Kidney (tissue), 13 donors: ENCODE measurements at regions not wholly inside any gene's neighbourhood (a gene's known extent, or its start where the extent isn't known, plus 50 kb on each side); places are given as distances from the start of the nearest gene placed in this dataset.
A peak's percentile ranks its signal among the peaks of the same experiment; 100 is the strongest.

Source experiments
- DNase-seq, 5 donors: peaks; one replicate each; pipeline ENCODE4 v3.0.0-alpha.2; 2013 to 2020
- FAIRE-seq: peaks from 2 replicates; lab custom pipeline; 2012; peaks lifted over from hg19 to GRCh38; lab: Jason Lieb, UNC
- H3K27ac ChIP-seq, 2 donors: one replicate each; pipeline ENCODE4 v1.7.0; 2013; ENCODE audit warnings: low read depth in 2 of 2, low read length in 2 of 2, inconsistent platforms in 1 of 2
- H3K27me3 ChIP-seq: one replicate; pipeline ENCODE4 v1.7.1; 2013; ENCODE audit warnings: low read length, inconsistent platforms; ENCODE audit not compliant: control insufficient read depth, insufficient read depth
- H3K36me3 ChIP-seq, 3 donors: one replicate each; pipeline versions ENCODE4 v1.7.0 to v1.7.1; 2013; ENCODE audit warnings: low read length in 3 of 3, control low read depth in 1 of 3, inconsistent platforms in 1 of 3; ENCODE audit not compliant: insufficient read depth in 3 of 3, control insufficient read depth in 2 of 3
- H3K4me1 ChIP-seq, 3 donors: one replicate each; pipeline versions ENCODE4 v1.7.0 to v1.7.1; 2013; ENCODE audit warnings: low read length in 3 of 3, inconsistent platforms in 1 of 3, low read depth in 1 of 3; ENCODE audit not compliant: control insufficient read depth in 2 of 3, insufficient read depth in 2 of 3
- H3K4me3 ChIP-seq, 3 donors: one replicate each; pipeline versions ENCODE4 v1.7.0 to v1.8.1; 2013; ENCODE audit warnings: low read length in 3 of 3, control low read depth in 1 of 3, inconsistent platforms in 1 of 3
- H3K9ac ChIP-seq, 3 donors: one replicate each; pipeline versions ENCODE4 v1.7.0 to v1.7.1; 2013; ENCODE audit warnings: low read length in 3 of 3, control low read depth in 1 of 3, inconsistent platforms in 1 of 3
- H3K9me3 ChIP-seq, 3 donors: one replicate each; pipeline versions ENCODE4 v1.7.0 to v1.7.1; 2013; ENCODE audit warnings: low read length in 3 of 3, control low read depth in 1 of 3, inconsistent platforms in 1 of 3; ENCODE audit not compliant: control insufficient read depth in 2 of 3, insufficient read depth in 1 of 3
- CTCF ChIP-seq: IDR thresholded peaks from 3 replicates; pipeline ENCODE4 v1.5.1; 2012; ENCODE audit warnings: mild to moderate bottlenecking, moderate library complexity, borderline replicate concordance; ENCODE audit not compliant: insufficient read depth; ENCODE audit errors: extremely low read depth
- intact Hi-C: fragments of 100-400 bp; cut with DNase I; formaldehyde crosslinking; loops from one replicate; pipeline ENCODE4 v1.11.1; 2022
- donor health status: control.
- donor health status: control.
- donor health status: control.
- donor health status: control.
- donor health status: control.
- donor health status: DM: yes; HTN: yes; CAD: no.
- donor health status: Normal renal cell carcinoma (clear cell type).

GRCh38 chr6:81997090-81997926, 244.8 kb upstream of the TENT5A start:
- Histone ChIP-seq H3K27me3 (no peaks in the 10 kb centered on the region), H3K27ac (no peak overlapping the region), H3K4me1 (no peaks in the 10 kb centered on the region), H3K9ac (no peak overlapping the region), H3K36me3 (no peaks in the 10 kb centered on the region), H3K4me3 (no peak overlapping the region), H3K9me3 (no peaks in the 10 kb centered on the region)
- FAIRE-seq (no peak), DNase-seq (peak in 1 of 5 donors; percentile 1)
- TF ChIP-seq CTCF: no peak
- intact Hi-C loops: no loop called here

- intact Hi-C loops: no loop called here
- Histone ChIP-seq H3K36me3 (no peaks in the 10 kb centered on the region), H3K9me3 (no peaks in the 10 kb centered on the region), H3K9ac (no peak overlapping the region), H3K27me3 (no peaks in the 10 kb centered on the region), H3K27ac (no peak overlapping the region), H3K4me1 (no peaks in the 10 kb centered on the region), H3K4me3 (no peak overlapping the region)
- FAIRE-seq (no peak), DNase-seq (no peak)
- TF ChIP-seq CTCF: no peak
Measured at GRCh38 chr6:81996414-81996813, 243.9 kb upstream of the TENT5A start.

GRCh38 chr6:81995548-81996289, 243.2 kb upstream of the TENT5A start:
- intact Hi-C loops: no loop called here
- H3K27ac ChIP-seq: no peak overlapping the region
- no peak overlapping the region for H3K4me3 ChIP-seq
- H3K9me3 ChIP-seq: no peaks in the 10 kb centered on the region
- no peaks in the 10 kb centered on the region for H3K4me1 ChIP-seq
- DNase-seq (no peak), FAIRE-seq (no peak)
- H3K9ac ChIP-seq: no peak overlapping the region
- TF ChIP-seq CTCF: no peak
- no peaks in the 10 kb centered on the region for H3K27me3 ChIP-seq
- H3K36me3 ChIP-seq: no peaks in the 10 kb centered on the region
